Retinal pigment epithelial cell (primary cell): ENCODE measurements at regions not wholly inside any gene's neighbourhood (a gene's known extent, or its start where the extent isn't known, plus 50 kb on each side); places are given as distances from the start of the nearest gene placed in this dataset.

ENCODE experiments used
- DNase-seq: peaks from one replicate; pipeline ENCODE4 v3.0.0-alpha.2; 2010; ENCODE audit warnings: low read depth
- H3K4me3 ChIP-seq: 2 replicates; pipeline ENCODE4 v1.5.1; 2011; ENCODE audit warnings: mild to moderate bottlenecking, low read length, control low read depth, moderate library complexity
- TF ChIP-seq, protein P1 (sequence below): conservative IDR thresholded peaks from 2 replicates; pipeline ENCODE4 v1.5.1; 2011; ENCODE audit warnings: low read depth, low read length, control low read depth, inconsistent platforms

- TF ChIP-seq, protein P1, sequence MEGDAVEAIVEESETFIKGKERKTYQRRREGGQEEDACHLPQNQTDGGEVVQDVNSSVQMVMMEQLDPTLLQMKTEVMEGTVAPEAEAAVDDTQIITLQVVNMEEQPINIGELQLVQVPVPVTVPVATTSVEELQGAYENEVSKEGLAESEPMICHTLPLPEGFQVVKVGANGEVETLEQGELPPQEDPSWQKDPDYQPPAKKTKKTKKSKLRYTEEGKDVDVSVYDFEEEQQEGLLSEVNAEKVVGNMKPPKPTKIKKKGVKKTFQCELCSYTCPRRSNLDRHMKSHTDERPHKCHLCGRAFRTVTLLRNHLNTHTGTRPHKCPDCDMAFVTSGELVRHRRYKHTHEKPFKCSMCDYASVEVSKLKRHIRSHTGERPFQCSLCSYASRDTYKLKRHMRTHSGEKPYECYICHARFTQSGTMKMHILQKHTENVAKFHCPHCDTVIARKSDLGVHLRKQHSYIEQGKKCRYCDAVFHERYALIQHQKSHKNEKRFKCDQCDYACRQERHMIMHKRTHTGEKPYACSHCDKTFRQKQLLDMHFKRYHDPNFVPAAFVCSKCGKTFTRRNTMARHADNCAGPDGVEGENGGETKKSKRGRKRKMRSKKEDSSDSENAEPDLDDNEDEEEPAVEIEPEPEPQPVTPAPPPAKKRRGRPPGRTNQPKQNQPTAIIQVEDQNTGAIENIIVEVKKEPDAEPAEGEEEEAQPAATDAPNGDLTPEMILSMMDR: no peak
- no peak overlapping the region for H3K4me3 ChIP-seq
- no peak for DNase-seq
Measured at GRCh38 chr15:59739557-59740186, 50.6 kb upstream of the BNIP2 start.
